BJ (cell line): ENCODE measurements at regions not wholly inside any gene's neighbourhood (a gene's known extent, or its start where the extent isn't known, plus 50 kb on each side); places are given as distances from the start of the nearest gene placed in this dataset.
A peak's percentile ranks its signal among the peaks of the same experiment; 100 is the strongest.

ENCODE experiments used
- CTCF ChIA-PET: fragments of 350-600 bp; formaldehyde crosslinking; extraction: SDS; loops from one replicate; lab custom pipeline; 2021; ENCODE audit warnings: antibody characterized with exemption, inconsistent platforms; lab: Yijun Ruan, JAX
- POLR2A ChIA-PET: fragments of 300-600 bp; sonication (Branson Sonifier 250); formaldehyde crosslinking; extraction: SDS; loops from one replicate; lab custom pipeline; 2021; ENCODE audit warnings: antibody characterized with exemption; lab: Charles Lee
- DNase-seq: peaks from one replicate; pipeline ENCODE4 v3.0.0-alpha.2; 2011; ENCODE audit warnings: low read depth
- H3K27me3 ChIP-seq: 2 replicates; pipeline ENCODE4 v1.6.0; 2011; ENCODE audit warnings: low read length; ENCODE audit not compliant: control insufficient read depth, insufficient read depth
- H3K36me3 ChIP-seq: 2 replicates; pipeline ENCODE4 v1.5.1; 2011; ENCODE audit warnings: low read length; ENCODE audit not compliant: control insufficient read depth, insufficient read depth
- H3K4me3 ChIP-seq: 2 replicates; pipeline ENCODE4 v1.5.1; 2011; ENCODE audit warnings: low read depth, mild to moderate bottlenecking, control low read depth, low read length
- TF ChIP-seq, protein P1 (sequence below): IDR thresholded peaks from 2 replicates; pipeline ENCODE4 v1.5.1; 2011; ENCODE audit warnings: low read depth, mild to moderate bottlenecking, control low read depth, inconsistent platforms, low read length, moderate library complexity; ENCODE audit not compliant: insufficient read depth

DNA sequence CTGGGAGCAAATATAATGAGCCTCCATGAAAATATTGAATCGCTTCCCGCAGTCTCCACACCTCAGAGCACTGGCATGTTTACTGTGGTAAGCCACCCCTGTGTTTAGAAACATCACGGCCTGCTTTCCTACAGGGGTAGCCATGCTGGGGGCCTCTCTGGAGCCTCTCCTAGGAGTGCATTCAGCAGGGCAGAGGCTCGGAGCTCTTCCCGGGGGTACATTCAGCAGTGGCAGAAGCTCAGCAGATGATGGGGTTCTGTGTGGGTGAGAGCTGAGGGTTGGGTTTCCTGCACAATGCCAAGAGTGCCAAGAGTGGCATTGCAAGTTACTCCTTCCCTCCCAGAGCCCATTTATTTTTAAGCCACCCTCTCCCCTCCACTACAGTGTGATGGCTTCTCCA, 386.6 kb downstream of the SEC14L1 start:
- POLR2A ChIA-PET, result no interaction called here
- CTCF ChIA-PET, result interaction anchor here (1.5 to 3.3 kb wide), 2 partner anchors 10 to 15 kb away, joined by 5 to 7 read pairs; no protein-coding TSS in a partner anchor

GRCh38 chr17:77527836-77528505, 387.2 kb downstream of the SEC14L1 start:
- TF ChIP-seq, protein P1, sequence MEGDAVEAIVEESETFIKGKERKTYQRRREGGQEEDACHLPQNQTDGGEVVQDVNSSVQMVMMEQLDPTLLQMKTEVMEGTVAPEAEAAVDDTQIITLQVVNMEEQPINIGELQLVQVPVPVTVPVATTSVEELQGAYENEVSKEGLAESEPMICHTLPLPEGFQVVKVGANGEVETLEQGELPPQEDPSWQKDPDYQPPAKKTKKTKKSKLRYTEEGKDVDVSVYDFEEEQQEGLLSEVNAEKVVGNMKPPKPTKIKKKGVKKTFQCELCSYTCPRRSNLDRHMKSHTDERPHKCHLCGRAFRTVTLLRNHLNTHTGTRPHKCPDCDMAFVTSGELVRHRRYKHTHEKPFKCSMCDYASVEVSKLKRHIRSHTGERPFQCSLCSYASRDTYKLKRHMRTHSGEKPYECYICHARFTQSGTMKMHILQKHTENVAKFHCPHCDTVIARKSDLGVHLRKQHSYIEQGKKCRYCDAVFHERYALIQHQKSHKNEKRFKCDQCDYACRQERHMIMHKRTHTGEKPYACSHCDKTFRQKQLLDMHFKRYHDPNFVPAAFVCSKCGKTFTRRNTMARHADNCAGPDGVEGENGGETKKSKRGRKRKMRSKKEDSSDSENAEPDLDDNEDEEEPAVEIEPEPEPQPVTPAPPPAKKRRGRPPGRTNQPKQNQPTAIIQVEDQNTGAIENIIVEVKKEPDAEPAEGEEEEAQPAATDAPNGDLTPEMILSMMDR, result no peak
- ChIA-PET POLR2A (no interaction called here), CTCF (interaction anchor here (1.5 to 3.3 kb wide), 2 partner anchors 9 to 15 kb away, joined by 5 to 7 read pairs; no protein-coding TSS in a partner anchor)
- Histone ChIP-seq H3K4me3 (no peak overlapping the region; the same call in 1 of the 2 replicates), H3K27me3 (peaks cover 18% of the 10 kb centered on the region), H3K36me3 (no peaks in the 10 kb centered on the region)
- no peak for DNase-seq

More for the DNA sequence above, 386.6 kb downstream of the SEC14L1 start:
- Histone ChIP-seq H3K27me3 (peaks cover 18% of the 10 kb centered on the region), H3K4me3 (no peak overlapping the region), H3K36me3 (no peaks in the 10 kb centered on the region)
- TF ChIP-seq, protein P1, result no peak
- no peak for DNase-seq

GRCh38 chr17:77528516-77529327, 388.0 kb downstream of the SEC14L1 start:
- Histone ChIP-seq H3K36me3 (no peaks in the 10 kb centered on the region), H3K27me3 (peaks cover 18% of the 10 kb centered on the region), H3K4me3 (peak overlapping the region; percentile 24)
- ChIA-PET CTCF (interaction anchor here (1.5 to 3.3 kb wide), 2 partner anchors 8 to 14 kb away, joined by 5 to 7 read pairs; no protein-coding TSS in a partner anchor), POLR2A (no interaction called here)
- TF ChIP-seq, protein P1, result no peak
- DNase-seq, result no peak

DNA sequence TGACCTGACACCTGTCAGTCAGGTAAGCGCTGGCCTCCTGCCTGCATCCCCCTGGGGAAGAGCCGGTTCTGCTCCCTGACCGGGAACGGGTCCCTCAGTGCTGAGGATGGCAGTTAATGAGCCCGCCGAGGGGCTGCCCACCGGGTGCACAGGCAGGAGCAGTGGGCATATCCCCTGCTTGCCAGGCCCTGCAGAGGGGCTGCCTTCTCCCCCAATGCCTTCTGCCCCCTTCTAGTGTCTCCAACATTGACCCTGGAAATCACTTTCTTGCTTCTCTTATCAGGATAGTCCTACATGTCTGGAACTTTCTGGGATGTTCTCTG, 388.5 kb downstream of the SEC14L1 start:
- Histone ChIP-seq H3K36me3 (no peaks in the 10 kb centered on the region), H3K4me3 (no peak overlapping the region), H3K27me3 (peaks cover 18% of the 10 kb centered on the region)
- no peak for DNase-seq
- POLR2A ChIA-PET, result no interaction called here
- CTCF ChIA-PET, result no interaction called here
- TF ChIP-seq, protein P1, result no peak

GRCh38 chr17:77530591-77530990, 389.8 kb downstream of the SEC14L1 start:
- no peak overlapping the region for H3K4me3 ChIP-seq
- no peaks in the 10 kb centered on the region for H3K36me3 ChIP-seq
- CTCF ChIA-PET, result no interaction called here
- TF ChIP-seq, protein P1, result no peak
- DNase-seq, result no peak
- POLR2A ChIA-PET, result no interaction called here
- peaks cover 18% of the 10 kb centered on the region for H3K27me3 ChIP-seq
